Activated B cell treated with CpG ODN at 0.5 μM for 24 hours (primary cell): ENCODE measurements at regions not wholly inside any gene's neighbourhood (a gene's known extent, or its start where the extent isn't known, plus 50 kb on each side); places are given as distances from the start of the nearest gene placed in this dataset.

Experiments
- ATAC-seq: fragments of 200-7000 bp; cut with Tn5 transposase; one replicate; pipeline ENCODE4 v1.10.0; 2021; ENCODE audit warnings: low read depth, mild to moderate bottlenecking, moderate library complexity
- CTCF ChIA-PET: fragments of 350-600 bp; sonication (Branson Sonifier 250); formaldehyde crosslinking; loops from one replicate; lab custom pipeline; 2021; ENCODE audit warnings: antibody characterized with exemption; lab: Charles Lee
- POLR2A ChIA-PET: fragments of 350-600 bp; sonication (Branson Sonifier 250); formaldehyde crosslinking; loops from one replicate; lab custom pipeline; 2021; ENCODE audit warnings: antibody characterized with exemption; lab: Charles Lee
- DNase-seq: peaks from one replicate; pipeline ENCODE4 v3.0.0; 2022
- H3K27ac Mint-ChIP-seq: one replicate; pipeline ENCODE4 v1.8.0; 2020; ENCODE audit warnings: mixed read lengths
- H3K27me3 Mint-ChIP-seq: one replicate; pipeline ENCODE4 v1.8.0; 2021; ENCODE audit warnings: mixed read lengths
- H3K36me3 Mint-ChIP-seq: one replicate; pipeline ENCODE4 v1.8.0; 2021; ENCODE audit warnings: low read depth, mixed read lengths
- H3K4me1 Mint-ChIP-seq: one replicate; pipeline ENCODE4 v1.8.0; 2021; ENCODE audit warnings: mixed read lengths
- H3K4me3 Mint-ChIP-seq: one replicate; pipeline ENCODE4 v1.8.0; 2020; ENCODE audit warnings: mild to moderate bottlenecking, mixed read lengths
- H3K9me3 Mint-ChIP-seq: one replicate; pipeline ENCODE4 v1.8.0; 2020; ENCODE audit warnings: mixed read lengths
- CTCF ChIP-seq: fragments of 200-600 bp; IDR thresholded peaks from one replicate; pipeline ENCODE4 v1.8.0; 2022; ENCODE audit warnings: antibody characterized with exemption, mild to moderate bottlenecking
- intact Hi-C: fragments of 100-400 bp; cut with micrococcal nuclease; formaldehyde crosslinking; loops from one replicate; pipeline ENCODE4 v1.15.1; 2024

DNA sequence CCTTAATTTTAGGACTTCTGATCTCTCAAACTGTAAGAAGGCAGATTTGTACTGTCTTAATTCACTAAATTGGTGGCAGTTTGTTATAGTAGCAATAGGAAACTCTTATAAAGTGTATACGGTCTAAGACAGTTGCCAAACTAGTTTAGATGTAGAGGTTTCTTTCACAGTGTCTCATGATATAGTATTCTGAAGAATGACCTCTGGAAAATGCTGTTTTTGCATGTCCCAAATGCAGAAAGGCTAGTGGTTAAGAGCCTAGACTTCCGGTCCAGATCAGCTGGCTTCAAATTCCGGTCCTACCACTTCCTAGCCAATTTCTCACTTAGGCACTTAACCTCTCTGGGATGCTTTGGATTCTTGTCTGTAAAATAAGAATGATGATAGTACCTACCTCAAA is 538.5 kb downstream of the CENPC start:
- CTCF ChIA-PET: no interaction called here
- intact Hi-C loops: no loop called here
- ATAC-seq (no peak), DNase-seq (no peak)
- no peak overlapping the region for H3K4me3 Mint-ChIP-seq
- POLR2A ChIA-PET: no interaction called here
- H3K27ac Mint-ChIP-seq: no peak overlapping the region
- peaks cover 7% of the 10 kb centered on the region for H3K9me3 Mint-ChIP-seq
- no peaks in the 10 kb centered on the region for H3K4me1 Mint-ChIP-seq
- no peaks in the 10 kb centered on the region for H3K27me3 Mint-ChIP-seq
- TF ChIP-seq CTCF: no peak
- H3K36me3 Mint-ChIP-seq: no peaks in the 10 kb centered on the region

DNA sequence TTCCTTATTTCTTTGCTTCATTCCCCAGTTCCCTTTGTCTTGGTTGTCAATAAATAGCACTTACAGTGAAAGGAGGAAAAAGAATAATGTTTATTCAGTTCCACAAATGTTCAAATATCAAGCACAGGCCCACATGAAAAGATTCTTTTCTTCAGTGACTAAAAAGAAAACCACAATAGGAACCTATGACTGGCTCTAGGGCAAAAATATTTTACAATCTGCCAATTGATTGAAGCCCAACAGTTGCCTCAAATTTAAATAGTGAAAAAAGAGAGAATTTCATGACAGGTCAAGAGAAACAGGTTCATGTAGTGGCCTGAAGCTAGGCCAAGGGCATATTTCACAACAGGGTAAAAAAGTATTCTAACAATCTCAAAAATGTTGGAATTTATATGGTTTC is 553.8 kb downstream of the CENPC start:
- no peak overlapping the region for H3K27ac Mint-ChIP-seq
- intact Hi-C loops: no loop called here
- ChIA-PET CTCF (no interaction called here), POLR2A (no interaction called here)
- ATAC-seq (no peak), DNase-seq (no peak)
- H3K4me1 Mint-ChIP-seq: no peaks in the 10 kb centered on the region
- H3K36me3 Mint-ChIP-seq: no peaks in the 10 kb centered on the region
- H3K9me3 Mint-ChIP-seq: peaks cover 7% of the 10 kb centered on the region
- H3K4me3 Mint-ChIP-seq: no peak overlapping the region
- H3K27me3 Mint-ChIP-seq: no peaks in the 10 kb centered on the region
- no peak for TF ChIP-seq CTCF

- H3K36me3 Mint-ChIP-seq: no peaks in the 10 kb centered on the region
- no peaks in the 10 kb centered on the region for H3K4me1 Mint-ChIP-seq
- DNase-seq (no peak), ATAC-seq (no peak)
- no peaks in the 10 kb centered on the region for H3K9me3 Mint-ChIP-seq
- CTCF ChIA-PET: no interaction called here
- TF ChIP-seq CTCF: no peak
- no peak overlapping the region for H3K27ac Mint-ChIP-seq
- H3K4me3 Mint-ChIP-seq: no peak overlapping the region
- POLR2A ChIA-PET: no interaction called here
- intact Hi-C loops: no loop called here
- no peaks in the 10 kb centered on the region for H3K27me3 Mint-ChIP-seq
These were observed 570.6 kb downstream of the CENPC start for GRCh38 chr4:66974665-66975064.

- no peaks in the 10 kb centered on the region for H3K36me3 Mint-ChIP-seq
- CTCF ChIA-PET: no interaction called here
- no peak for ATAC-seq
- H3K4me3 Mint-ChIP-seq: no peak overlapping the region
- H3K4me1 Mint-ChIP-seq: no peaks in the 10 kb centered on the region
- no peak overlapping the region for H3K27ac Mint-ChIP-seq
- TF ChIP-seq CTCF: no peak
- no peaks in the 10 kb centered on the region for H3K27me3 Mint-ChIP-seq
- no peaks in the 10 kb centered on the region for H3K9me3 Mint-ChIP-seq
- POLR2A ChIA-PET: no interaction called here
- DNase-seq: no peak
- intact Hi-C loops: no loop called here
These were observed 573.2 kb downstream of the CENPC start for GRCh38 chr4:66972087-66972486.

- Mint-ChIP-seq H3K9me3 (no peaks in the 10 kb centered on the region), H3K4me1 (no peaks in the 10 kb centered on the region), H3K27ac (no peak overlapping the region), H3K27me3 (no peaks in the 10 kb centered on the region), H3K36me3 (no peaks in the 10 kb centered on the region), H3K4me3 (no peak overlapping the region)
- DNase-seq: no peak
- ChIA-PET CTCF (no interaction called here), POLR2A (no interaction called here)
- no peak for ATAC-seq
- intact Hi-C loops: no loop called here
- no peak for TF ChIP-seq CTCF
These were observed 580.8 kb downstream of the CENPC start for GRCh38 chr4:66964467-66964866.
